ENCODE measurements at regions not wholly inside any gene's neighbourhood (a gene's known extent, or its start where the extent isn't known, plus 50 kb on each side); places are given as distances from the start of the nearest gene placed in this dataset.

- Histone ChIP-seq H3K4me3 (ENCODE audit: low read length, poor library complexity, severe bottlenecking) (no peak overlapping the region), H3K27me3 (ENCODE audit: insufficient read depth, low read length, poor library complexity, severe bottlenecking) (no peaks in the 10 kb centered on the region), H4K20me1 (ENCODE audit: insufficient read depth, low read length, poor library complexity, severe bottlenecking) (no peaks in the 10 kb centered on the region), H3K79me2 (ENCODE audit: insufficient read depth, low read length) (no peaks in the 10 kb centered on the region), H3K4me2 (ENCODE audit: low read depth, low read length, poor library complexity, severe bottlenecking) (no peak overlapping the region), H3K9ac (ENCODE audit: low read depth, low read length, poor library complexity, severe bottlenecking) (no peak overlapping the region), H3F3A (ENCODE audit: low read depth) (no peaks in the 10 kb centered on the region), H3K36me3 (ENCODE audit: insufficient read depth, low read length) (no peaks in the 10 kb centered on the region), H3K4me1 (ENCODE audit: insufficient read depth, low read length, poor library complexity, severe bottlenecking) (no peaks in the 10 kb centered on the region), H2AFZ (ENCODE audit: low read length) (no peak overlapping the region), H3K9me3 (ENCODE audit: insufficient read depth, low read depth, low read length) (no peaks in the 10 kb centered on the region), H3K9me2 (replicated peaks; ENCODE audit: low read depth, low read length) (no peaks in the 10 kb centered on the region)
- TF ChIP-seq EZH2phosphoT487 (IDR thresholded peaks at IDR 0.05; ENCODE audit: borderline replicate concordance) (no peak), CTCF (conservative IDR thresholded peaks at IDR 0.05; ENCODE audit: low read length) (no peak)
Measured at GRCh38 chr15:95105229-95105628, 873.9 kb downstream of the MCTP2 start.

GRCh38 chr15:95106801-95107200 lies 875.4 kb downstream of the MCTP2 start:
- Histone ChIP-seq H3K4me2 (ENCODE audit: low read depth, low read length, poor library complexity, severe bottlenecking) (no peak overlapping the region), H3K27me3 (ENCODE audit: insufficient read depth, low read length, poor library complexity, severe bottlenecking) (no peaks in the 10 kb centered on the region), H3F3A (ENCODE audit: low read depth) (no peaks in the 10 kb centered on the region), H3K79me2 (ENCODE audit: insufficient read depth, low read length) (no peaks in the 10 kb centered on the region), H3K4me1 (ENCODE audit: insufficient read depth, low read length, poor library complexity, severe bottlenecking) (no peaks in the 10 kb centered on the region), H2AFZ (ENCODE audit: low read length) (no peak overlapping the region), H3K9me3 (ENCODE audit: insufficient read depth, low read depth, low read length) (no peaks in the 10 kb centered on the region), H3K9ac (ENCODE audit: low read depth, low read length, poor library complexity, severe bottlenecking) (no peak overlapping the region), H3K9me2 (replicated peaks; ENCODE audit: low read depth, low read length) (no peaks in the 10 kb centered on the region), H4K20me1 (ENCODE audit: insufficient read depth, low read length, poor library complexity, severe bottlenecking) (no peaks in the 10 kb centered on the region), H3K36me3 (ENCODE audit: insufficient read depth, low read length) (no peaks in the 10 kb centered on the region), H3K4me3 (ENCODE audit: low read length, poor library complexity, severe bottlenecking) (no peak overlapping the region)
- TF ChIP-seq EZH2phosphoT487 (IDR thresholded peaks at IDR 0.05; ENCODE audit: borderline replicate concordance) (no peak), CTCF (conservative IDR thresholded peaks at IDR 0.05; ENCODE audit: low read length) (no peak)

GRCh38 chr15:95108673-95109072 lies 877.3 kb downstream of the MCTP2 start:
- H3K9me2 ChIP-seq (replicated peaks; ENCODE audit: low read depth, low read length), result no peaks in the 10 kb centered on the region
- H4K20me1 ChIP-seq (ENCODE audit: insufficient read depth, low read length, poor library complexity, severe bottlenecking), result no peaks in the 10 kb centered on the region
- H3K36me3 ChIP-seq (ENCODE audit: insufficient read depth, low read length), result no peaks in the 10 kb centered on the region
- no peak overlapping the region for H3K9ac ChIP-seq (ENCODE audit: low read depth, low read length, poor library complexity, severe bottlenecking)
- H3K27me3 ChIP-seq (ENCODE audit: insufficient read depth, low read length, poor library complexity, severe bottlenecking), result no peaks in the 10 kb centered on the region
- H3K4me1 ChIP-seq (ENCODE audit: insufficient read depth, low read length, poor library complexity, severe bottlenecking), result no peaks in the 10 kb centered on the region
- TF ChIP-seq CTCF (conservative IDR thresholded peaks at IDR 0.05; ENCODE audit: low read length) (no peak), EZH2phosphoT487 (IDR thresholded peaks at IDR 0.05; ENCODE audit: borderline replicate concordance) (no peak)
- no peaks in the 10 kb centered on the region for H3K9me3 ChIP-seq (ENCODE audit: insufficient read depth, low read depth, low read length)
- no peaks in the 10 kb centered on the region for H3K79me2 ChIP-seq (ENCODE audit: insufficient read depth, low read length)
- H3F3A ChIP-seq (ENCODE audit: low read depth), result no peaks in the 10 kb centered on the region
- H3K4me2 ChIP-seq (ENCODE audit: low read depth, low read length, poor library complexity, severe bottlenecking), result no peak overlapping the region
- H2AFZ ChIP-seq (ENCODE audit: low read length), result no peak overlapping the region
- H3K4me3 ChIP-seq (ENCODE audit: low read length, poor library complexity, severe bottlenecking), result no peak overlapping the region
